ENCODE measurements at regions not wholly inside any gene's neighbourhood (a gene's known extent, or its start where the extent isn't known, plus 50 kb on each side); places are given as distances from the start of the nearest gene placed in this dataset.
"Not testable (repeated sequence)": the region's sequence is repeated elsewhere in the genome, so short reads cannot be mapped to it uniquely, and the experiment has no call there.

DNA sequence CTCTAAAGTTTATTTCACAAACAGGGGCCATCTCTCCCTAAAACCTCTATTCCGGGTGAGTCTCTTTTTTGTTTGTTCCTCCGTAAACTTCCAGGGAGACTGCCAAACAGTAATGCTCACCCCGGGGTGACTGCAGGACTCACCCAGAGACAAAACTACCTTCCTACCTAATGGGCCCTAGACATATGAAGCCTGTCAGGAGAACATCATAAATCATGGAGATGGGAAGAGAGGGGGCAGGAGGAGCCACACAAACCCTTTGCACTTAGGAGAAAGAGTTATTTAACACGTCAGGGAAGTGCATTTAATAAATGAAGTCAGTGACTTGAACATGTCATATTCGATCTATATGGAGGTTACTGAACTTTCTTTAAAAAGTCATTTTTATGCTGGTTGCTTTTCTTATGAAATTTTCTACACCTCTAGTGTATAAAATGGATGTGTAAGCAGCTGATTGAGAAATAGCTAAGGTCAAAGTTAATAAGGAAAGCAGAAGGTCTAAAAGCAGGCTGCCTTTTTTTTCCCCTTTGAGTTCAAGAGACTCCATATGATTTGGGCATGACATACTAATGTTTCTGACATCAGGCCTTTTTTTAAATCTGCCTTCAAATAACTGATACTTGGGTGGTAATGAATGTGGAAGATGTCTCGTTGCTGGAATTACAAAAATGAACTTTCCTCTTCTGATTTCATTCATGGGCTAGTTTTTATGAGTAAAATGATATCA lies 286.9 kb upstream of the USP25 start:
- Histone ChIP-seq H3K36me3 (ENCODE audit: insufficient read depth, low read length) (no peaks in the 10 kb centered on the region), H3K27me3 (ENCODE audit: insufficient read depth, low read length) (no peaks in the 10 kb centered on the region), H3K4me1 (ENCODE audit: control insufficient read depth, insufficient read depth, low read length, unreplicated experiment) (no peaks in the 10 kb centered on the region), H3K27ac (ENCODE audit: low read depth, low read length) (no peak overlapping the region), H3K4me3 (ENCODE audit: low read depth, low read length) (no peak overlapping the region), H2AFZ (ENCODE audit: low read length, unreplicated experiment) (no peak overlapping the region), H3K79me2 (ENCODE audit: control insufficient read depth, insufficient read depth, low read length, unreplicated experiment) (no peaks in the 10 kb centered on the region)

DNA sequence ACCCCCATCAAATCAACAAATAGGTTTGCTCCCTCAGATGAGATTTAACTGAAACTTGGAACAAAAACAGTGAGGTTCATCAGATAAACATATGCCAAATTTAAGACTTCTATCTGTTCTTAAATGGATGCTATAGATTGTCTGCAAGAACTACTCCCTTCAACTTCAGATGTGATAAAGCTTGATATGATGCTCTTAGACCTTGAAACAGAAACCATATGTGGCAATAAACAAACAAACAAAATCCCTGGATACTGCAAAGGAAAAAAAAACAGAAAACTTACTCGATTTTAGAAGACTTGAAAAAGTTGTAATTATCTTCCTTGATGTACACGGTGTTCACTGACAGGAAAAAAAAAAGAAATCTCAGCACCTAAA lies 286.1 kb upstream of the USP25 start:
- no peaks in the 10 kb centered on the region for H3K36me3 ChIP-seq (ENCODE audit: insufficient read depth, low read length)
- no peak overlapping the region for H3K27ac ChIP-seq (ENCODE audit: low read depth, low read length)
- H2AFZ ChIP-seq (ENCODE audit: low read length, unreplicated experiment), result no peak overlapping the region
- H3K79me2 ChIP-seq (ENCODE audit: control insufficient read depth, insufficient read depth, low read length, unreplicated experiment), result no peaks in the 10 kb centered on the region
- H3K4me3 ChIP-seq (ENCODE audit: low read depth, low read length), result no peak overlapping the region
- H3K27me3 ChIP-seq (ENCODE audit: insufficient read depth, low read length), result no peaks in the 10 kb centered on the region
- no peaks in the 10 kb centered on the region for H3K4me1 ChIP-seq (ENCODE audit: control insufficient read depth, insufficient read depth, low read length, unreplicated experiment)

DNA sequence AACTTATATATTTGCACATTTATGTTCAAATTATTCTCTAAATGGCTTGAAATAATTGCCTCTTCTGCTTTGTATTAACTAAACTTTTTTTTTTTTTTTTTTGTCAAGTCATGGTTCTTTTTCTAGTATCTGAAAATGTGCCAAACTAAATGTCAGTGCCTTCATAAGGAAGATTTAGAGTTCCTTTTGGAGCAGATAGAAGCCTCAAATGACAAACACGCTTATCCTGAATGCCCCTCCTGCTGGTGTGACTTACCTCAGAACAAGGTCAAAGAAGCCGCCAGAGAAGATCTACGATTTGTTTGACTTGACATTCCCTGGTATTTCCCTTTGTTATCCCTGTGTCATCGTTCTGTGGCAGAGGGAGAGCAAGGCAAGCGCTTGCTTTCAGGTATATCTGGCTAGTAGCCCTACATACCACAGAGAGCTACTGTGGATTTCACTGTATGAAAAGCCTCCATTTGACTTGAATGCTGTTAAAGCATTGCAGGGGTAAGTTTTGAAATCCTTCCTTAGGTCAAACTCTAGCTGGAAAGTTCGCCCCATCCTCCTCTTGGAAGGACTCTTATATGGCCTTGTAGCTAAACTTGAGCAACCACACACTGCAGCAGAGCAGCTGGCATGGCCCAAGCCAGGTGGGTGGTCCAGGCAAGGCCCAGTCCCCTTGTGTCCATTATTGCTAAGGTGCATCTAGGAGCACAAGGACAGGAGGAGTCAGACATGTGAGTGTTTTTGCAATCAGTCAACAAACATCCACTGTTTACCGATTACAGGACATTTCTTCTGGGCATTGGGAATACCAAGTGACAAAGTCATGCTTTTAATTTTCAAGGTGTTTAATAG lies 285.4 kb upstream of the USP25 start:
- Histone ChIP-seq H2AFZ (ENCODE audit: low read length, unreplicated experiment) (no peak overlapping the region), H3K4me3 (ENCODE audit: low read depth, low read length) (no peak overlapping the region)

GRCh38 chr21:15445327-15445726 lies 284.5 kb upstream of the USP25 start:
- no peaks in the 10 kb centered on the region for H3K36me3 ChIP-seq (ENCODE audit: insufficient read depth, low read length)
- H3K27me3 ChIP-seq (ENCODE audit: insufficient read depth, low read length), result no peaks in the 10 kb centered on the region
- no peak overlapping the region for H3K27ac ChIP-seq (ENCODE audit: low read depth, low read length)
- no peaks in the 10 kb centered on the region for H3K4me1 ChIP-seq (ENCODE audit: control insufficient read depth, insufficient read depth, low read length, unreplicated experiment)
- H2AFZ ChIP-seq (ENCODE audit: low read length, unreplicated experiment), result no peak overlapping the region
- no peak overlapping the region for H3K4me3 ChIP-seq (ENCODE audit: low read depth, low read length)
- H3K79me2 ChIP-seq (ENCODE audit: control insufficient read depth, insufficient read depth, low read length, unreplicated experiment), result no peaks in the 10 kb centered on the region

More for the DNA sequence above, 285.4 kb upstream of the USP25 start:
- Histone ChIP-seq H3K79me2 (ENCODE audit: control insufficient read depth, insufficient read depth, low read length, unreplicated experiment) (no peaks in the 10 kb centered on the region), H3K4me1 (ENCODE audit: control insufficient read depth, insufficient read depth, low read length, unreplicated experiment) (no peaks in the 10 kb centered on the region), H3K36me3 (ENCODE audit: insufficient read depth, low read length) (no peaks in the 10 kb centered on the region), H3K27ac (ENCODE audit: low read depth, low read length) (no peak overlapping the region), H3K27me3 (ENCODE audit: insufficient read depth, low read length) (no peaks in the 10 kb centered on the region)

DNA sequence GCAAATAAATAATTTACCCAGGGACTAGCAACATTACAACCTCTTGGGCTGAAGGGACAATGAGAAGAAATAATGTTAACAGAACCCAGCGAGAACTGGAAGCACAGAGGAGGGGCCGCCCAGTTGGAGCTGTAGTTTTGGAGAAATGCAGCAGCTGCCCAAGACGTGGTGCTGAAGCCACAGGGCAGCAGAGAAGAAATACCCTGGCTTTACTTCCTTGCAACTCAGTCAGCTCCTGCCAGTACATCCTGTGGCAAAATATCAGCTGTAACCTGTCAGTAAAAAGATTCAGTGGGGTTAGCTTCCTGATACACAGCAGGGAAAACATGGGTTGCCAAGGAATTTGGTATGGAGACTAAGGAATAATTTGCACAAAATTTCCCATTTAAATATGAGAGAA lies 283.6 kb upstream of the USP25 start:
- no peak overlapping the region for H2AFZ ChIP-seq (ENCODE audit: low read length, unreplicated experiment)
- H3K36me3 ChIP-seq (ENCODE audit: insufficient read depth, low read length), result no peaks in the 10 kb centered on the region
- no peaks in the 10 kb centered on the region for H3K27me3 ChIP-seq (ENCODE audit: insufficient read depth, low read length)
- no peaks in the 10 kb centered on the region for H3K79me2 ChIP-seq (ENCODE audit: control insufficient read depth, insufficient read depth, low read length, unreplicated experiment)
- no peaks in the 10 kb centered on the region for H3K4me1 ChIP-seq (ENCODE audit: control insufficient read depth, insufficient read depth, low read length, unreplicated experiment)
- H3K27ac ChIP-seq (ENCODE audit: low read depth, low read length), result no peak overlapping the region
- H3K4me3 ChIP-seq (ENCODE audit: low read depth, low read length), result no peak overlapping the region

- Histone ChIP-seq H3K79me2 (ENCODE audit: control insufficient read depth, insufficient read depth, low read length, unreplicated experiment) (no peaks in the 10 kb centered on the region), H3K4me3 (ENCODE audit: low read depth, low read length) (no peak overlapping the region), H3K4me1 (ENCODE audit: control insufficient read depth, insufficient read depth, low read length, unreplicated experiment) (no peaks in the 10 kb centered on the region), H3K27ac (ENCODE audit: low read depth, low read length) (no peak overlapping the region), H3K36me3 (ENCODE audit: insufficient read depth, low read length) (no peaks in the 10 kb centered on the region), H3K27me3 (ENCODE audit: insufficient read depth, low read length) (no peaks in the 10 kb centered on the region), H2AFZ (ENCODE audit: low read length, unreplicated experiment) (no peak overlapping the region)
Observed at GRCh38 chr21:15449556-15449955, 280.2 kb upstream of the USP25 start.

GRCh38 chr21:15453261-15453660 lies 276.5 kb upstream of the USP25 start:
- Histone ChIP-seq H3K27me3 (ENCODE audit: insufficient read depth, low read length) (no peaks in the 10 kb centered on the region), H3K36me3 (ENCODE audit: insufficient read depth, low read length) (no peaks in the 10 kb centered on the region), H3K4me3 (ENCODE audit: low read depth, low read length) (no peak overlapping the region), H3K4me1 (ENCODE audit: control insufficient read depth, insufficient read depth, low read length, unreplicated experiment) (no peaks in the 10 kb centered on the region), H2AFZ (ENCODE audit: low read length, unreplicated experiment) (no peak overlapping the region), H3K27ac (ENCODE audit: low read depth, low read length) (no peak overlapping the region), H3K79me2 (ENCODE audit: control insufficient read depth, insufficient read depth, low read length, unreplicated experiment) (no peaks in the 10 kb centered on the region)

- not testable (repeated sequence) for H3K4me1 ChIP-seq (ENCODE audit: control insufficient read depth, insufficient read depth, low read length, unreplicated experiment); H2AFZ ChIP-seq (ENCODE audit: low read length, unreplicated experiment); H3K36me3 ChIP-seq (ENCODE audit: insufficient read depth, low read length); H3K79me2 ChIP-seq (ENCODE audit: control insufficient read depth, insufficient read depth, low read length, unreplicated experiment); H3K4me3 ChIP-seq (ENCODE audit: low read depth, low read length); H3K27me3 ChIP-seq (ENCODE audit: insufficient read depth, low read length); H3K27ac ChIP-seq (ENCODE audit: low read depth, low read length)
Observed at GRCh38 chr21:15453785-15454184, 276.0 kb upstream of the USP25 start.

DNA sequence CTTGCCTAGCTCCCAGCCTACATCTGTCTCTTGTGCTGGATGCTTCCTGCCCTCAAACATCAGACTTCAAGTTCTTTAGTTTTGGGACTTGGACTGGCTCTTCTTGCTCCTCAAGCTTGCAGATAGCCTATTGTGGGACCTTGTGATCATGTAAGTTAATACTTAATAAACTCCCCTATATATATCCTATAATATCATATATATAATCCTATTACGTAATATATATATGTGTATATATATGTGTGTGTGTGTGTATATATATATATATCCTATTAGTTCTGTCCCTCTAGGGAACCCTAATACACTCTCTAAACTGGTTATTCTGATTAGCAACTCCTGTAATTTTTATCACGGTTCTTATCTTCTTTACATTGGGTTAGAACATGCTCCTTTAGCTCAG lies 274.9 kb upstream of the USP25 start:
- H3K79me2 ChIP-seq (ENCODE audit: control insufficient read depth, insufficient read depth, low read length, unreplicated experiment); H2AFZ ChIP-seq (ENCODE audit: low read length, unreplicated experiment); H3K36me3 ChIP-seq (ENCODE audit: insufficient read depth, low read length); H3K27me3 ChIP-seq (ENCODE audit: insufficient read depth, low read length); H3K27ac ChIP-seq (ENCODE audit: low read depth, low read length); H3K4me1 ChIP-seq (ENCODE audit: control insufficient read depth, insufficient read depth, low read length, unreplicated experiment); H3K4me3 ChIP-seq (ENCODE audit: low read depth, low read length): not testable (repeated sequence)

DNA sequence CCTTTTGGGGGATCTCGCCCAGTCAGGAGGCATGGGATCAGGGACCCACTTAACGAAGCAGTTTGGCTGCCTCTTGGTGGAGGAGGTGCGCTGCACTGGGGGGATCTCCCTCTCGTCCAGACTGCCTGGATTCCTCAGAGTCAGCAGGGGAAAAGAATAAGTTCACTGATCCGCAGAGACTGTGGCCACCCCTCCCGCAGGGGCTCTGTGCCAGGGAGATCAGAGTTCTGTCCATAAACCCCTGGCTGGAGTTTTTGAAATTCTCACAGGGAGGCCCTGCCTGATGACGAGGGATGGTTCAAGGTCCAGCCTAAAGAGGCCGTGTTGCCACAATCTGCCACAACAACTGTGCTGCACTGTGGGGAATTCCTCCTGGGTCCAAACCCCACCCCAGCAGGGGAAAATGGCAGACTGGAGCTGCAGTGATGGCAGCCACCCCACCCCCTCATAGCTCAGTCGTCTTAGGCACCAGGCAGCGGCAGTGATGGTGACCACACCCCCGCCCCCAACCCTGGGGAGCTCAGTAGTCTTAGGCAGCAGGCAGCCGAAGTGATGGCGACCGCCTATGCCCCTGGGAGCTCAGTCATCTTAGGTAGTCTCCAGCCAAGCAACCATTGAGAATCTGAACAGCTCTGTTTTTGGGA lies 273.8 kb upstream of the USP25 start:
- Histone ChIP-seq H3K27me3 (ENCODE audit: insufficient read depth, low read length) (no peaks in the 10 kb centered on the region), H3K36me3 (ENCODE audit: insufficient read depth, low read length) (no peaks in the 10 kb centered on the region), H3K4me3 (ENCODE audit: low read depth, low read length) (no peak overlapping the region)

More for the DNA sequence above, 273.8 kb upstream of the USP25 start:
- H3K27ac ChIP-seq (ENCODE audit: low read depth, low read length), result no peak overlapping the region
- H3K4me1 ChIP-seq (ENCODE audit: control insufficient read depth, insufficient read depth, low read length, unreplicated experiment), result no peaks in the 10 kb centered on the region
- H2AFZ ChIP-seq (ENCODE audit: low read length, unreplicated experiment), result no peak overlapping the region
- no peaks in the 10 kb centered on the region for H3K79me2 ChIP-seq (ENCODE audit: control insufficient read depth, insufficient read depth, low read length, unreplicated experiment)
